Mesothelial cell of epicardium (in vitro differentiated cells): ENCODE measurements at regions not wholly inside any gene's neighbourhood (a gene's known extent, or its start where the extent isn't known, plus 50 kb on each side); places are given as distances from the start of the nearest gene placed in this dataset.

Experiments
- DNase-seq, 2 experiments: peaks; one replicate each; pipeline ENCODE4 v3.0.0; 2021; ENCODE audit warnings: low spot score in 2 of 2; ENCODE audit not compliant: unreplicated experiment in 2 of 2
- H3K27ac Mint-ChIP-seq: 2 replicates; pipeline ENCODE4 v1.8.0; 2021; ENCODE audit warnings: mixed read lengths
- H3K27me3 Mint-ChIP-seq: 2 replicates; pipeline ENCODE4 v1.8.0; 2021; ENCODE audit warnings: low read depth, mixed read lengths
- H3K36me3 Mint-ChIP-seq: 2 replicates; pipeline ENCODE4 v1.8.0; 2021; ENCODE audit warnings: mixed read lengths
- H3K4me1 Mint-ChIP-seq: 2 replicates; pipeline ENCODE4 v1.8.0; 2021; ENCODE audit warnings: mixed read lengths
- H3K4me3 Mint-ChIP-seq: 2 replicates; pipeline ENCODE4 v1.8.0; 2021; ENCODE audit warnings: mild to moderate bottlenecking, moderate library complexity, mixed read lengths
- H3K9me3 Mint-ChIP-seq: 2 replicates; pipeline ENCODE4 v1.8.0; 2021; ENCODE audit warnings: mixed read lengths
- CTCF ChIP-seq: fragments of 200-600 bp; sonication (generic); IDR thresholded peaks from one replicate; pipeline ENCODE4 v1.5.0; 2021; ENCODE audit warnings: antibody characterized with exemption; ENCODE audit not compliant: unreplicated experiment

DNA sequence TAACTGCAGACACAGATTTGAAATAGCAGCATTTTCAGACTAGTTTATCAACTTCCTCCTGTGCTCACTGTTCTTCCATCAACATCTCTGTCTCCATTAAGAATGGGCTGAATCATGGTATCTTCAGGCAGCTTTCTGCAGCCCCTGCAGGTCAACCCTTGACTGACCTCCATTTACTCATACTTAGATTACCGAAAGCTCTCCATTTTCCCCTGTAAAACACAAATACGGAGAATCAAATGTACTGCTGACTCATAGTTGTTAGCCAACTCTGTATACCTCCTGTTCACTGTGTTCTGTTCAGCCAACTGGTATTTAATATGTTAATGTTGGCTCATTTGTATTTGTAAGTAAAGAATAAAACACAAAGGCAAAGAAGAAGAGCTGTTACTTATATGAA lies 364.0 kb downstream of the CASP12 start:
- H3K4me3 Mint-ChIP-seq, result no peak overlapping the region
- DNase-seq, result no peak
- peaks cover 21% of the 10 kb centered on the region for H3K4me1 Mint-ChIP-seq
- no peaks in the 10 kb centered on the region for H3K36me3 Mint-ChIP-seq
- no peak for TF ChIP-seq CTCF
- no peaks in the 10 kb centered on the region for H3K9me3 Mint-ChIP-seq
- no peaks in the 10 kb centered on the region for H3K27me3 Mint-ChIP-seq
- H3K27ac Mint-ChIP-seq, result no peak overlapping the region

DNA sequence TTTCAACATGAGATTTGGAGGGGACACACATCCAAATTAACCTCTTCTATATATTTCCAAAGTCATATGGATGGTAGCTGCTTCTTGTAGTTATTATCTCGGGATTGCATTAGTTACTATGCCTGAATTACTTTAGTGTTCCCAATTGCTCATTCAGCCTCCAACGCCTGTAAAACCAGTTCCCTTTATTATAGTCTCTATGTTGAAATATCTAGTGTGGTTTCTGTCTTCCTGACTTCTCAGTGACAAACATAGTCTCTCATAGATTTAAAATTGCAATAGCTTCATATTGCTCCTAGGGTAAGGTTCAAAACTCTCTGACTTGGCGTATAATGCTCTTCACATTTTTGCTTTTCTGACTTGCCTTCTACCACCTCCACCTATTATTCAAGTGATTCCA lies 366.4 kb downstream of the CASP12 start:
- Mint-ChIP-seq H3K27ac (no peak overlapping the region), H3K27me3 (no peaks in the 10 kb centered on the region), H3K4me1 (peaks cover 37% of the 10 kb centered on the region), H3K36me3 (no peaks in the 10 kb centered on the region), H3K4me3 (no peak overlapping the region), H3K9me3 (no peaks in the 10 kb centered on the region)
- TF ChIP-seq CTCF, result no peak
- no peak for DNase-seq

- H3K9me3 Mint-ChIP-seq, result no peaks in the 10 kb centered on the region
- no peak overlapping the region for H3K27ac Mint-ChIP-seq
- TF ChIP-seq CTCF, result no peak
- H3K4me1 Mint-ChIP-seq, result peaks cover 39% of the 10 kb centered on the region
- H3K4me3 Mint-ChIP-seq, result no peak overlapping the region
- no peaks in the 10 kb centered on the region for H3K36me3 Mint-ChIP-seq
- no peak for DNase-seq
- no peaks in the 10 kb centered on the region for H3K27me3 Mint-ChIP-seq
Observed at GRCh38 chr11:104531075-104531474, 367.1 kb upstream of the PDGFD start.

DNA sequence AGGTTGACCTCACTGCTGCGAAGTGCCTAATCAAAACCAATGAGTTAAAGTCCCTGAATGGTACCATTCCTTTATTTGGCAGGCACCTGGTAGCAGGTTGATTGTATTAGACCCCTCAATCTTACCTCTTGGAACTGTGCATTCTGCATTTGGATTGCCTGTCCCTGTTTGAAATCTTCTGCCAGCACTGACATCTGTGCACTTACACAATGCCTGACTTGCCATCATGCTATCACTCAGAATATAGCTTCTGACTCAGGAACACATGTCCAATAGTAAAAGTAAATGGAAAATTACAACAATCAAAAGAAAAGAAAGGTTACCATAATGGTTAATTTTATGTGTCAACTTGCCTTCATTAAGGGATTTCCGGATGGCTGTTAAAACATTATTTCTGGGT lies 366.0 kb upstream of the PDGFD start:
- Mint-ChIP-seq H3K36me3 (no peaks in the 10 kb centered on the region), H3K27me3 (no peaks in the 10 kb centered on the region), H3K4me1 (peaks cover 47% of the 10 kb centered on the region), H3K4me3 (no peak overlapping the region), H3K27ac (no peak overlapping the region), H3K9me3 (no peaks in the 10 kb centered on the region)
- TF ChIP-seq CTCF, result no peak
- no peak for DNase-seq

DNA sequence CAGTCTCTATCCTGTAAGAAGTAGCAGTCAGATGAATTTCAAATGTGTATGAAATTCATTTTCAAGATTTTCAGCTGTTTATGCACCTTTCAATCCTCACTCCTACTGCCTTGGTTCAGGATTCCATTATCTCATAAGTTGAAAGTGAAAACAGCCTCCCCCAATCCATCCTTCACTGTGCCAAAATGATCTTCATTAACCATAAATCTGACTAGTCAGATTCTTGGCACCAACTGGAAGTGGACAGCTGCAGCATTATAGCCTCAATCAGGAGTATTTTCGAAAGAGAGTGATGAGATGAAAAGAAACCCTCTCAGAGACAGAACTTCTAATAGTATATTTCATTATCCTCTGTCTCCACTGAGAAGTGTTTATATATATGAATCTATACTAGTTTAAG lies 365.3 kb upstream of the PDGFD start:
- no peak for TF ChIP-seq CTCF
- H3K27me3 Mint-ChIP-seq, result no peaks in the 10 kb centered on the region
- peaks cover 43% of the 10 kb centered on the region for H3K4me1 Mint-ChIP-seq
- no peak overlapping the region for H3K4me3 Mint-ChIP-seq
- H3K36me3 Mint-ChIP-seq, result no peaks in the 10 kb centered on the region
- no peaks in the 10 kb centered on the region for H3K9me3 Mint-ChIP-seq
- no peak for DNase-seq
- H3K27ac Mint-ChIP-seq, result peak overlapping the region; percentile 71

- Mint-ChIP-seq H3K27me3 (no peaks in the 10 kb centered on the region), H3K36me3 (no peaks in the 10 kb centered on the region), H3K27ac (peak overlapping the region; percentile 15), H3K4me1 (peaks cover 47% of the 10 kb centered on the region), H3K4me3 (no peak overlapping the region), H3K9me3 (no peaks in the 10 kb centered on the region)
- TF ChIP-seq CTCF, result no peak
- no peak for DNase-seq
Observed at GRCh38 chr11:104526006-104526405, 362.1 kb upstream of the PDGFD start.
